ENCODE measurements at regions not wholly inside any gene's neighbourhood (a gene's known extent, or its start where the extent isn't known, plus 50 kb on each side); places are given as distances from the start of the nearest gene placed in this dataset.

DNA sequence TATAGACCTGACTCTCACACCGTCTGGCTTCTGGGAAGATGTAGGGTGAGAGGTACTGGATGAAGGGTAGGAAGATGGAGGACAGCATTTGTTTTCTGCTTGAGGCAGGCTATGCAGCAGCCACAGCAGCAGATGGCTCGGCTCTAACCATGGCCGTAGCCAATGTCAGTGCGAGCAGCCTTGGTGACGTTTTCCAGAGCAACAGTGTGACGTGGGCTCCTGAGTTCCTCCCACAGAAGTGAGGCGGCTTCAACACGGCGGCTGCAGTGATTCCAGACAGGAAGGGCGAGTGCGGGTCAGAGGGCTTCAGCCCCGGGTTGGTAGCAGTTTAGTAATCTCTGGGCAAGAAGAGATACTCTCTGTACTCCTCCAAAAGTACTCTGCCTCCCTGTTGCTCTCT is 133.0 kb upstream of the MYT1L start:
- no peak for TF ChIP-seq POLR2AphosphoS5 (IDR thresholded peaks at IDR 0.05)
- TF ChIP-seq, protein P1, sequence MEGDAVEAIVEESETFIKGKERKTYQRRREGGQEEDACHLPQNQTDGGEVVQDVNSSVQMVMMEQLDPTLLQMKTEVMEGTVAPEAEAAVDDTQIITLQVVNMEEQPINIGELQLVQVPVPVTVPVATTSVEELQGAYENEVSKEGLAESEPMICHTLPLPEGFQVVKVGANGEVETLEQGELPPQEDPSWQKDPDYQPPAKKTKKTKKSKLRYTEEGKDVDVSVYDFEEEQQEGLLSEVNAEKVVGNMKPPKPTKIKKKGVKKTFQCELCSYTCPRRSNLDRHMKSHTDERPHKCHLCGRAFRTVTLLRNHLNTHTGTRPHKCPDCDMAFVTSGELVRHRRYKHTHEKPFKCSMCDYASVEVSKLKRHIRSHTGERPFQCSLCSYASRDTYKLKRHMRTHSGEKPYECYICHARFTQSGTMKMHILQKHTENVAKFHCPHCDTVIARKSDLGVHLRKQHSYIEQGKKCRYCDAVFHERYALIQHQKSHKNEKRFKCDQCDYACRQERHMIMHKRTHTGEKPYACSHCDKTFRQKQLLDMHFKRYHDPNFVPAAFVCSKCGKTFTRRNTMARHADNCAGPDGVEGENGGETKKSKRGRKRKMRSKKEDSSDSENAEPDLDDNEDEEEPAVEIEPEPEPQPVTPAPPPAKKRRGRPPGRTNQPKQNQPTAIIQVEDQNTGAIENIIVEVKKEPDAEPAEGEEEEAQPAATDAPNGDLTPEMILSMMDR (IDR thresholded peaks at IDR 0.05), result no peak
